Erythroblast (primary cell): ENCODE measurements at regions not wholly inside any gene's neighbourhood (a gene's known extent, or its start where the extent isn't known, plus 50 kb on each side); places are given as distances from the start of the nearest gene placed in this dataset.

Source experiments
- GATA1 ChIP-seq: IDR thresholded peaks from 2 replicates; pipeline ENCODE4 v1.6.1; 2011; ENCODE audit warnings: low read depth, mild to moderate bottlenecking, control low read depth, low read length, moderate library complexity
- POLR2A ChIP-seq: IDR thresholded peaks from 2 replicates; pipeline ENCODE4 v1.6.1; 2011; ENCODE audit warnings: mild to moderate bottlenecking, low read length

DNA sequence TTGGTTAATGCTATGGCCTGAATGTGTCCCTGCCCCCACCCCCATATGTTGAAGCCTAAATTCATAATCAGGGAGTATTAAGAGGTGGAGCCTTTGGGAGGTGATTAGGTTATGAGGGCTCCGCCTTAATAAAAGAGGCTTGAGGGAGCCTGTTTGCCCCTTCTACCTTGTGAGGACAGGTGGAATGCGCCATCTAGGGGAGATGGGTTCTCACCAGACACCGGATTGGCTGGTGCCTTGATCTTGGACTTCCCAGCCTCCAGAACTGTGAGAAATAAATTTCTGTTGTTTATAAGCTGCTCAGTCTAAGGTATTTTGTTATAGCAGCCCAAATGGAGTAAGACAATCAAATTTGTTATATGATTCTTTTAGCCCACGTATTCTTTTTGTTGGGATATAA is 148.3 kb downstream of the PTCSC3 start:
- no peak for TF ChIP-seq POLR2A
- no peak for TF ChIP-seq GATA1
